Heart left ventricle (tissue), 13 donors: ENCODE measurements at regions not wholly inside any gene's neighbourhood (a gene's known extent, or its start where the extent isn't known, plus 50 kb on each side); places are given as distances from the start of the nearest gene placed in this dataset.

ENCODE experiments used
- CTCF ChIP-seq, 12 donors: fragments of 200-600 bp; sonication (generic) in 4 of 12; IDR thresholded peaks; one replicate each; pipeline versions ENCODE4 v1.5.0 to v1.8.0; 2018 to 2022; ENCODE audit warnings: antibody characterized with exemption in 12 of 12, mild to moderate bottlenecking in 5 of 12
- POLR2A ChIP-seq, 2 donors: fragments of 450-650 bp; IDR thresholded peaks; one replicate each; pipeline ENCODE4 v1.6.1; 2017; ENCODE audit warnings: antibody characterized with exemption in 2 of 2, mild to moderate bottlenecking in 2 of 2, moderate library complexity in 2 of 2
- donor health status: ischemic (EF 13 %, LVEDD 7.1; RV severe dilation, severe dysfunction).
- donor health status: DM: no; HTN: yes; CAD: no.
- donor health status: DM: no; HTN: no; CAD: no.
- donor health status: ischemic (EF 25% LVEDD 6.9; RV normal size, moderate dysfunction).
- donor health status: ischemic (EF 25% LVEDD 5.7; RV mildly dilated, moderate dysfunction).
- donor health status: ischemic (EF 35%, LVEDD 5.7; RV mildly dilated, moderate dysfunction).
- donor health status: nonischemic (EF 11% LVEDD 7.7; RV severe dilation, severe dysfunction).
- donor health status: DM: yes; HTN: yes; CAD: no.
- donor health status: PGD.
- donor health status: ischemic (EF 29% LVEDD 5.4; RV normal size, mild dysfunction).
- donor health status: nonischemic (EF 23%, LVEDD 6.1; RV moderate dilation, normal function).

- no peak for TF ChIP-seq CTCF (IDR thresholded peaks at IDR 0.05)
- TF ChIP-seq POLR2A (IDR thresholded peaks at IDR 0.05): no peak
These were observed 578.6 kb downstream of the SPOCK3 start for GRCh38 chr4:166655705-166656104.
